LNCAP (cell line): ENCODE measurements at regions not wholly inside any gene's neighbourhood (a gene's known extent, or its start where the extent isn't known, plus 50 kb on each side); places are given as distances from the start of the nearest gene placed in this dataset.

Experiments
- TF ChIP-seq, protein P1 (sequence below): fragments of 450-650 bp; IDR thresholded peaks from 2 replicates; pipeline ENCODE4 v1.5.1; 2017; ENCODE audit warnings: mild to moderate bottlenecking

DNA sequence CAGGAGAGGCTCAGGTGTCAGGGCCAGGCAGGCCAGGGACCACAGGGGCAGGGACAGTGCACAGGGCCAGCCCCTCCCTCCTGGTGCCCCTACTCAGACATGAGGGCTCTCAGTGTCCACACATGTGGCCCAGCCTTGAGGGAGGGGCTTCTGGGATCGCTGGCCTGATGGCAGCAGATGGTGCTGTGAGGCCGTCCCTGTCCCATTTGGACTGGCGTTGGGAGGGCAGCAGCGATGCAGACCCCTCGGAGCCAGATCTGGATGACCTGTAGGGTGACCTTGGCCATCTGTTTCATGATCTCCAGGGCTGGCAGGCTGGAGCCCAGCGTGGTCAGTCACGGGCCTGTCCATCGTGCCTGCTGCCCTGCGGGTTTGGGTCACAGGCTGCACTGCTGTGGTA lies 377.6 kb downstream of the TMEM121 start:
- TF ChIP-seq, protein P1, sequence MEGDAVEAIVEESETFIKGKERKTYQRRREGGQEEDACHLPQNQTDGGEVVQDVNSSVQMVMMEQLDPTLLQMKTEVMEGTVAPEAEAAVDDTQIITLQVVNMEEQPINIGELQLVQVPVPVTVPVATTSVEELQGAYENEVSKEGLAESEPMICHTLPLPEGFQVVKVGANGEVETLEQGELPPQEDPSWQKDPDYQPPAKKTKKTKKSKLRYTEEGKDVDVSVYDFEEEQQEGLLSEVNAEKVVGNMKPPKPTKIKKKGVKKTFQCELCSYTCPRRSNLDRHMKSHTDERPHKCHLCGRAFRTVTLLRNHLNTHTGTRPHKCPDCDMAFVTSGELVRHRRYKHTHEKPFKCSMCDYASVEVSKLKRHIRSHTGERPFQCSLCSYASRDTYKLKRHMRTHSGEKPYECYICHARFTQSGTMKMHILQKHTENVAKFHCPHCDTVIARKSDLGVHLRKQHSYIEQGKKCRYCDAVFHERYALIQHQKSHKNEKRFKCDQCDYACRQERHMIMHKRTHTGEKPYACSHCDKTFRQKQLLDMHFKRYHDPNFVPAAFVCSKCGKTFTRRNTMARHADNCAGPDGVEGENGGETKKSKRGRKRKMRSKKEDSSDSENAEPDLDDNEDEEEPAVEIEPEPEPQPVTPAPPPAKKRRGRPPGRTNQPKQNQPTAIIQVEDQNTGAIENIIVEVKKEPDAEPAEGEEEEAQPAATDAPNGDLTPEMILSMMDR = no peak

DNA sequence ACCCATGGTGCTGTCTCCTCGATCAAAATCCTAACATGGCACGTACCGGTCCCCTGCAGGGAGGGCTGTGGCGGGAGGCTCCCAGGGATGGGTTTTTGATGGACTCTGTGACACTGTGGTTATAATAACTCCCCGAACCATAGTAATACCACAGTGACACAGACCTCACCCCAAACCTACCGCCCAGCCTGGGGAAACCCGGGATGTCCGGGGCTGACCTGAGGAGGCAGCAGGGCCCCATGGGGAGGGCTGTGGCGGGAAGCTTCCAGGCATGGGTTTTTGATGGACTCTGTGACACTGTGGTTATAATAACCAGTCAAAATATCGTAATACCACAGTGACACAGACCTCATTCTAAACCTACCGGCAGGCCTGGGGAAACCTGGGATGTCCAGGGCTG lies 378.0 kb downstream of the TMEM121 start:
- TF ChIP-seq, protein P1 = no peak

DNA sequence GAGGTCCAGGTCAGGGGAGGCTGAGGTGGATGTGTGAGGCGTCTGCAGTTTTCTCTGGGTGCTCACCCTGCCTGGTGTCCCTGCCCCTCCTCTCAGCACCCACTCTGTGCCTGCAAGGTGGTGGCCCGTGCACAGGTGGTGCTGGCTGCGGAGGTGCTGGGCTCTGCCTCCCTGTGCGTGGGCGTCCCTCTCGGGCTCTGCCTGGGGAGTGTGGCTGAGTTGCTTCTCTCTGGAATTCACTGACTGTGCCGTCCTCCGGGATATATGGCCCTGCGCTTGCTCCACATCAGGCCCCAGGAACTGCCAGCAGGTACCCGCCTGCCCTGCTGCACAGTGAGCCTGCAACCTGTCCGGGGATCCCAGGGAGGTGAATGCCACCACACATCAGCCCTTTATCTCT lies 379.1 kb downstream of the TMEM121 start:
- TF ChIP-seq, protein P1 = no peak

DNA sequence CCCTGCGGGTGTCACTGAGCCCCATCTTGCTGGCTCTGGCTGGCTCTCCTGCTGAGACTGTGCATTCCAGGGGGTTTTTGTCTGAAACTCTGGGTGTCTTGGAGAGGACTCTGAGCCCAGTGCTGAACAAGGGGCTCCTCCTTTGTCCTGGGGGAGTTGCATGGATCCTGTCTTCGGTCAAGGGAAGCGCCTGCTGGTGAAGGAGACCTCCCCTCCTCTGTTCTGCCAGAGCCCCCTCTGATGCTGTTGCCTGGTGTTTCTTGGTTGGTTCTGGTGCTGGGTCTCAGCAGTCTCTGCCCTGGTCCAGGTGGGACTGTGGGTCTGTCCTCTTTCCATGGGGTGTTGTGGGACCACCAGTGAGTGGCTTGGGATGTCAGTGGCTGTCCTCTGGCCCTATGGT lies 380.9 kb downstream of the TMEM121 start:
- TF ChIP-seq, protein P1 = no peak

DNA sequence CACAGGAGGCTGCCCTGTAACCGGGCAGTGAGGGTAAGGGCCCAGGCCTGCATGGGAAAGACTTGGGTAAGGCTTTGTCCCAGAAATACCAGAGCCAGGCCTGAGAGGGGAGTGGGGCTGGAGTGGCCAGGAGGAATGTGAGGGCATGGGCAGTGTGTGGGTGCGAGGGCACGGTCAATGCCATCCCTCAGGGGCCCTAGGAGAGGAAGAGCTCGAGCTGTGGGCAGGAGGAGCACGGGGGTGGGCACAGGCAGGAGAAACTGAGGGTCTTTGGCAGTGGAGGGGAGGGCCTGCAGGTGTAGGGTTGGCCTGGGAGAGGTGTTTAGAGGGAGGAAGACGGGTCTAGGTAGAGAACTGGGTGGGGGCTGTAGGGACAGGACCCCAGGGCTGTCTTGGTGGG lies 381.6 kb downstream of the TMEM121 start:
- TF ChIP-seq, protein P1 = no peak

DNA sequence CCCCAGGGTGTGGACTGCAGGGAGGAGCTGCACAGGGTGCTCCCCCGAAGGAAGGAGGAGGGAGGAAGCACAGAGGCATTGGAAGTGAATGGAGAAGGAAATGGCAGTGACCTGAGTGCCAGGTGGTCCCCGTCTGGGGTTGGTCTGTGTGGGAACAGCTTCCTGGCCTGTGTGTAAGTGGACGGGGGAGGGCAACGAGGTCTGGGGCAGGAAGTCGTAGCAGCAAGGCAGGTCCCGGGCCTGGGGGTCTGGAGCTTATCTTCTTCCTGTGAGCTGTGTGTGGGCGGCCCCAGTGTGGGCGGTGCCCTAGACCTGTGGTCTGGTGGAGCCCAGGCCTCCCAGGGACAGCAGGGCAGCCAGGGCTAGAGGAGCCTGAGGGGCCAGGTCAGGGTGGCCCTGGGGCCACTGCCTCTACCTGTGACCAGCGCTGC lies 382.1 kb downstream of the TMEM121 start:
- TF ChIP-seq, protein P1 = no peak

DNA sequence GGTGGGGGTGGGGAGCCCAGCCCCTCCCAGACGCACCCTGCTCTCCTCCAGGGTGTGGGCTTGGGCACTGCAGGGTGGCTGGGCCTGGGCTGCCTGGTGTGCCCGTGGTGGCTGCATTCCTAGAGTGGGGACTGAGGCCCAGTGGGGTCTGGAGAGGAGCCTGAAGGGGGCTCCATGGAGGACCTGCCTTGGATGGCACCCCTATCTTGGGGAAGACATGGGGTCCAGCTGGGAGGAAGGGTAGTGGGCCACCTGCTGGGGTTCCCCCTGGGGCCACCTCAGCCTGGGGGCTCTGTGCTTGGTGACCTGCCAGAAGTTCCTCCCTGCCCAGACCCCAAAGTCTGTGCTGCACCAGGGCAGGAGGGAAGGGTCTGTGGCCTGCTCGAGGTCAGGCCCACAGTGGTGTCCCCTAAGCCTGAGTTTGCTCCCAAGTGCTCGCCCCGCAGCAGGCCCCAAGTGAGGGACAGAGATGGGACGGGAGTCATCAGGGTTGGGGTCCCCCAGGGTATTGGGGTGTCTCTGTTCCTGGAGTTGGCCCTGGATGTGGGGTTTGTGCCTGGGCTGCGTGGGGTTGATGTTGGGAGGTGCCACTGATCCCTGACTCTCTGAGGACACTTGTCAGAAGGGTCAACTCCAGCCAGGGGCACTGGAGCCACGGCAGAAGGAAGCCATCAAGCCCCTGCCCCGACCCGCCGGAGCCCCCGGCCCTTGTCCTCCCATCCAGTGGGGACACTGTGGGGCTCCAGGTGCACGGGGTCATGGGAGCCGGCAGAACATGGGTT lies 382.9 kb downstream of the TMEM121 start:
- TF ChIP-seq, protein P1 = no peak

DNA sequence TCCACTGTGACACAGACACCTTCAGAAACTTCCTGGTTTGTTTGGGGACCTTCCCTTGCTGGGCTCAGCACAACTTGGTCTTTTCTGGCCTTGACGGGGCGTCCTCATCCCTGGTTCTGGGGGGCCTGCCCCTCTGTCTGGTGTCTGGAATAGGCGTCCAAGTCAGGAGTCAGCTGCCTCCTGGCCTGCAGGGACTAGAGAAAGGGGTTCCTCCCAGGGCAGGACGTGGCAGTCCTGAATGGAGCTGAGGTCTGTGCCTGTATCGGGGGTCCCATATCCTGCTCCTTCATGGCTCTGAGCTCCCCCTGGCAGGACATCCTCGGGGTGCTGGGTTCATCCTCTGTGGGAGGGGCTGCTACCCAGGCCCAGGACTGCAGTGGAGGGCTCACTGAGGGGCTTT lies 384.0 kb downstream of the TMEM121 start:
- TF ChIP-seq, protein P1 = no peak
